ENCODE measurements at regions not wholly inside any gene's neighbourhood (a gene's known extent, or its start where the extent isn't known, plus 50 kb on each side); places are given as distances from the start of the nearest gene placed in this dataset.
"Not testable (repeated sequence)": the region's sequence is repeated elsewhere in the genome, so short reads cannot be mapped to it uniquely, and the experiment has no call there.

DNA sequence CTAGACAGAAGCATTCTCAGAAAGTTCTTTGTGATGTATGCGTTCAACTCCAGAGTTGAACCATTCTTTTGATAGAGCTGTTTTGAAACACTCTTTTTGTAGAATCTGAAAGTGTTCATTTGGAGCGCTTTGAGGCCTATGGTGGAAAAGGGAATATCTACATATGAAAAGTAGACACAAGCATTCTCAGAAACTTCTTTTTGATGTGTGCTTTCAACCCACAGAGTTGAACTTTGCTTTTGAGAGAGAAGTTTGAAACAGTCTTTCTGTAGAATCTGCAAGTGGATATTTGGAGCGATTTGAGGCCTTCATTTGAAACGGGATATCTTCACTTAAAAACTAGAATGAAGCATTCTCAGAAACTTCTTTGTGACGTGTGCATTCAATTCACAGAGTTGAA lies 582.6 kb upstream of the ZNF337 start:
- no peak for TF ChIP-seq CTCF (IDR thresholded peaks at IDR 0.05; ENCODE audit: low read depth, low read length)
- no peak overlapping the region for H3K4me3 ChIP-seq (ENCODE audit: low read depth, low read length)

DNA sequence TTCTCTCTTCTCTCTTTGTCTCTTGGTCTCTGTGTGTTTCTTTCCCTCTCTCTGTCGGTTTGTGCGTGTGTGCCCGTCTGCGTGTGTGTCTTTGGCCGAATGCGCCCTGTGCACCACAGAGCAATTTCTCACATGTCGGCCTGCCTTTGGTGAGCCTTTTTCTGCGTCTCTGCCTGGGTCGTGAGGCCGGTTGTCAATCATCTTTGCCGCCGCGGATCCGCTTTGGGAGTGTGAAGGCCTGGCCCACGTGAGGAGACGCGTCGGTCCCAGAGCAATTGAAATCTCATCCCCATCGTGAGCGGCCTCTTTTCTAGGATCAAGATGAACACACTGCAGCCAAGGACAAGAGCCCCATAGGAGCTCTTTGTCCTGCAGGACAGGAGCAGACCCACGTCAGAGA lies 580.7 kb upstream of the ZNF337 start:
- no peak for TF ChIP-seq CTCF (IDR thresholded peaks at IDR 0.05; ENCODE audit: low read depth, low read length)
- H3K4me3 ChIP-seq (ENCODE audit: low read depth, low read length), result no peak overlapping the region

DNA sequence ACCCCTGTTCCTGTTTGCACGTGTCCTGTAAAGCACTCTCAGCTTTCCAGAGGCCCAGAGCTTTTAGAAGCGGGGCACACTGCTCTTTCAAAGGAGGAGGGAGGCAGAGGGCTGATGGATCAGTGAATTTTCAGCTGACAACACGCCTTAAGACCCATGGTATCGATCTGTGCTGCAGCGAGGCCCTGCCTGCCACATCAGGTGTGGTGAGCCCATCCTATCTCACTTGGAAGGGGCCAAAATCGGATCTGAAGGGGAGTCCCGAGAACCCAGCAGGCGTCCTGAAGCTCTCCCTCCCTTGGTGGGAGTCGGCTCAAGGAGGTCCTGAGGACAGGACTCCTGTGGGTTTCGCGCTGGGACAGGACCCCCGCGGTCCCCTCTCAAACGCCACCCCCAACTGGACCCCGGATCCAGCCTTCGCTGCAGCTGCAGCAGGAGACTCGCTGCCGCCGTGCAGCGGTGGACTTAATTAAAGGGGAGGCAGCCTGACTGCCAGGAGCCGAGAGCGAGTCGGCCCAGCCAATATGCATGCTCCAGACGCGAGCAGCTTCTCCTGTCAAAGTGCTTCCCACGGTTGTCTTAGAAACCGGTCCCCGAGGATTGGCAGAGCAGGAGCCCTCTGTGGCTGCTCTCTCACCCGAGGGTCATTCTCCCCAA lies 580.0 kb upstream of the ZNF337 start:
- no peak overlapping the region for H3K4me3 ChIP-seq (ENCODE audit: low read depth, low read length)
- no peak for TF ChIP-seq CTCF (IDR thresholded peaks at IDR 0.05; ENCODE audit: low read depth, low read length)

DNA sequence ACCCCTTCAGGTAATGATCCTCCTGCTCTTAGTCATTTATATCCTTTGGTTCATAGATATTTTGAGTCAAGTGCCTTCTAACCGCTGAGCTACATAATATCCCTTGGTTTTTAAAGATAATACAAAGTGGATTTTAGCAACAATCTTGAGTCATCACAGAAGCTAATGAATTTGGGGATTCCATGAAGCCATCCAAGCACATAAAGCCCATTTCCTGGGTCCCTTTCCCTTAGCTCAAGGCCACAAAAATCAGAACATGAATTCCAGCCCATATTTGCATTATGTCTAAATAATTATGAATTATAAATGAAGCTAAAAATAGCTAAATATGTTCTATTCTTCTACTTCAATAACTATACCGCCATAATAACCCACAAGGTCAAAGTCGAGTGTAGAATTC lies 572.1 kb upstream of the ZNF337 start:
- not testable (repeated sequence) for H3K4me3 ChIP-seq (ENCODE audit: low read depth, low read length)

GRCh38 chr20:26260925-26261324 lies 564.3 kb upstream of the ZNF337 start:
- not testable (repeated sequence) for H3K4me3 ChIP-seq (ENCODE audit: low read depth, low read length)

DNA sequence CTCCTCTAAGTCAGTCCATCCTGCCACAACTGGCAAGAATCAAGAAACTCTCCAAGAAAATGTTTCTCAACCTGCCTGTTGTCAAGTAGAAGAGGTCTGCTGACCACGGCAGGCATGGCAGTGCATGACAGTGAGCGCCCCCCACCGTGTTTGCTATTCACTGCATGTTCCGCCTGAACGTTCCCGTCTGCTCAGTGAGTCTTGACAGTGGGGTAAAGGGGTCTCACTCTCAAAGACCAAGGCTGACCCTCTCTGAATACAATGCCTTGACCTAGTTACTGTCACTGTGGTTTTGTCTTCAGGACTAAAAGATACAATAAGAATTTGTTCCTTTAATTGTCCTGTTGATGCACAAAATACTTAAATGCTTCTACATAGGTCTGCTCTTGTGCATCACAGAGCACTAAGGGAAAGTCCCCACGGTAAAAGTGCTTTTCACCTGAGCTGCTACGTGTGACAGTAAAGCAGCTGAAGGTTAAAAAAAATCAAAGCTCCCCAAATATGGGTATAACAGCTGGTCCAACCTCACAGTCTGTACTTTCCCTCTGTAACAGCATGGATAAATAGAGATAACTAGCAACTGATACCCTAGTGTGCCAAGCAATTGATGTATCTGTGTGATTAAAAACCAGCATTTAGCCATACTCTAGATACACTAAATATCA lies 555.8 kb upstream of the ZNF337 start:
- H3K4me3 ChIP-seq (ENCODE audit: low read depth, low read length), result not testable (repeated sequence)

DNA sequence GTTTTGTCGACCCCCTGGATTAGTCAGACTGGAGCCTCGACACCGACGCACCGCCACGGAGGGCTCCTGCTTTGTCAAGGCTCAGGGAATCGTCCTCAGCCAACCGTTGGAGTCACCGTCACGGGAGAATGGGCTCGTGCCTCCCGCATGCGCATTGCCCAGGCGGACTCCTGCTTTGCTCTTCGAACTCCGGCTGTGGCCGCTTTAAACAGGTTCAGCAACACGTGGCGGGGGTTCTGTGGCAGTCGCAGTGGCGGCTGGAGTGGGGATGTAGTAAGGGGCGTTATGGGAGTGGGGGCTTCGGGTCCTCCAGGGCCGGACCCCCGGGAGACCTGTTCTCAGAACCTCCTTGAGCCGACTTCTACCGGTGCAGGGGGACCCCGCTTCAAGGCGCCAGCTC lies 554.7 kb upstream of the ZNF337 start:
- H3K4me3 ChIP-seq (ENCODE audit: low read depth, low read length), result not testable (repeated sequence)

- H3K4me3 ChIP-seq (ENCODE audit: low read depth, low read length), result not testable (repeated sequence)
These were observed 553.8 kb upstream of the ZNF337 start for GRCh38 chr20:26250249-26251114.

- H3K4me3 ChIP-seq (ENCODE audit: low read depth, low read length), result no peak overlapping the region
- no peak for TF ChIP-seq CTCF (IDR thresholded peaks at IDR 0.05; ENCODE audit: low read depth, low read length)
These were observed 547.1 kb upstream of the ZNF337 start for GRCh38 chr20:26243731-26244130.

DNA sequence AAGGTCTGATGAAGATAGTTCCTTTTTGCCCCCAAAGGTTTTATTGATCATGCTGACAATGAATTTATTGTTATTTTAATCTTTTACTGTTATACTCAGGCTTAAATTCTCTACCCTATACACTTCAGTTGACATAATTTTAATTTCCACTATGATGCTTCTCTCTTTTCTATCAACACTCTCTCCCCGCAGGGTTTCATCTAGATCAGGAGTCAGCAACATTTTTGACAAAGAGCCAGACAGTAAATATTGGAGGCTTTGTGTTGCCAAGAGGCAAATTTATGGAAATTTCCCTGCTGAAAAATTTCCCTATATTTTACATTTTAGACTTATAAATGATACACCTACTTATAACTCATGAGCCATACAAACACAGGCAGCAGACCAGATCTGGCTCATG lies 524.0 kb upstream of the ZNF337 start:
- not testable (repeated sequence) for H3K4me3 ChIP-seq (ENCODE audit: low read depth, low read length)

GRCh38 chr20:26219546-26219945 lies 522.9 kb upstream of the ZNF337 start:
- H3K4me3 ChIP-seq (ENCODE audit: low read depth, low read length), result not testable (repeated sequence)
